Kidney tubule cell (primary cell): ENCODE measurements at regions not wholly inside any gene's neighbourhood (a gene's known extent, or its start where the extent isn't known, plus 50 kb on each side); places are given as distances from the start of the nearest gene placed in this dataset.

Experiments
- DNase-seq: peaks from one replicate; pipeline ENCODE4 v3.0.0-alpha.2; 2018; ENCODE audit warnings: low spot score

DNA sequence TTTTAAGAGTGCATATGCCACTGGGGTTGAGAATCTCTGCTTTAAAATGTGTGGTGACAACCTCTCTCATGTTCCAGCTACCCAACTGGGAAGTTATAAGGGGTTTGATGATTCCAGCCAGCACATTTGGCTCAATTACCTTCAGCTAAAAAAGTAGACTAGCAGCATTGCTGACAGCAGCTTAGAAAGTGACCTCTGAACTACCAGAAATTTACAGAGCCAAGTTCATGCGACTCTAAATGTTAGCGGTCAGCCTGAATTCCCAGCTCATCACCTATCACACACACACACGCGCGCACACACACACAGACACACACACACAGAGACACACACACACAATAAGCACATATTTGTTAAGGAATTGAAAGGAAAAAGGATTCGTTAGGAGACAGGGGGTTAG, 377.5 kb downstream of the TMEM167A start:
- no peak for DNase-seq

DNA sequence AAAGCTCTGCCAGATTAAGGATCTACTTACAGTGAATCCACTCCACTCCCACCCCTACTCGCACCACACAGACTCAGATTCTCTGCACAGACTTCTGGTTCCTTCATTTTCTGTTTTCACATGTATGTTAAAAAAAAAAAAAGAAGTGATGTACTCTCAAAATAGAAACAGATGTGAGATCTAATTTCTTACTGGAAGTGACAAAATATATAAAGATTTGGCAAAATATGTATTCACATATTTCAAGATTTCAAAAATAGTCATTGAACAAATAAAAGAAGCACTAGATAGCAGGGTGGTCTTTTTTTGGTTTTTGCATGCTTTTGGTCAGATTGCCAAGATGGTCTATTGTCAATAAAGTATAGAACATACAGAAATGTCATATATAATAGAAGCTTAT, 379.2 kb downstream of the TMEM167A start:
- DNase-seq = no peak

DNA sequence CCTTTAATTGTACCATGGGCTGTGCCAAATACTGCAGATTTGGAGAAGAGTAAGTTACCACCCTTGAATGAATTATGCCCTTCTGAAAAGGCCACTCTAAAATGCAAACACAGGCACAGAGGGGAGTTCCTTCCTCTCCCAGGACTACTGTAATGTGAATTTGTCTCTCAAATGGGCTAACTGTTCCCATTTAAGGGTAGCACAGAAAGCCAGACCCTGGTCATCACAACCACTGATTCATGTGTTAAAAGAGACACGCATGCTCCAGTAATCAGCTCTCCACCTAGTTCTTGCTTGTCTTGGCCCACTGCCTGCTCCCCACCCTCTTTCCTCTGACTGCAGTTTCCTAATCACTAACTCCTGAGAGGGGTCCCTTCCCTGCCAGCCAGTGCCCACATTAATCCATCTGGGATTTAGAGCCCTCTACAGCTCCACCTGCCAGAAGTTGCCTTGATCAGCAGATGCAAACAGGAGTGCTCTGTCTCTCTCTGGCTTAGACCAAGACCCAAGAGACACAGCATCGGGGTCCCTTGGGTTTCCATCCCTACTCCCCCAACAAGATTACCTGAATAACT, 382.4 kb downstream of the TMEM167A start:
- peak; percentile 9 for DNase-seq

GRCh38 chr5:82692826-82693225, 384.4 kb downstream of the TMEM167A start:
- no peak for DNase-seq

GRCh38 chr5:82684659-82685058, 392.5 kb downstream of the TMEM167A start:
- DNase-seq = no peak

DNA sequence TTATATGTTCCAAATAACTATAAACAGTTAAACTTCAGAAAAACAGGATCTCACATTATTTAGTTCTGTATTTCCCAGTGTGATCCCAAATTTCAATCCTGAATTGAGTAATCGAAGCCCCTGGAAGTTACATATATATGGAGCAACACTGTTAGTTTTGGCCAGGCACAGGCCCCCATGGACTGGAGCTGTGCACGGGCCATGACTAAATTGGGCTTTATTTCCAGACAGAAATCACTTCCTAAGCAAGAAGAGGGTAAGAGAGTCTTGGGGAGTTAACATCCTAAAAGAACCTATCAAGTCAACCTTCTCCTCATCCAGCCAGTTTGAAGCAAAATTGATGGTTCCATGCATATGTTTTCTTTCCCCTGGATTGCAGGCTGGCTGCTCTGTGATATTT, 393.0 kb downstream of the TMEM167A start:
- no peak for DNase-seq

DNA sequence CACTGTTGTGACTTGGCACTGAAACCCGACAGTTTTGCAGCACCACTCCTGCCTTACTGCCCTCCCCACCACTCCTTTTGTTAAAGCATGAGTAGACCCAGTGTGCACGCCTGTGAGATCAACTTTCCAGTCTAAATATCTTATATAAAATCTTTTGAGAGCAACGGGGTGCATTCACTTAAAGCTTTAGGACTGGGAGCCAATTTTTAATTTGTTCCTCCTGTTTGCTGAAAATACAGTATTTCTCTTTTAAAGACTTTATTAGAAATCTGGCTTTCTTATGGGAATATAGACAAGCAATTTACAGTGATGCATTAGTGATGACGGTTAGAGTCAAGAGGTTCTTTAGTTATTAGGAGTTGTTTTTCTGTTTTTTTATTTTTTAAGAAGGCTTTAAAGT, 397.5 kb downstream of the TMEM167A start:
- DNase-seq = no peak

- no peak for DNase-seq
Measured at GRCh38 chr5:82676661-82677060, 398.5 kb upstream of the RPS23 start.

GRCh38 chr5:82674671-82675070, 396.5 kb upstream of the RPS23 start:
- no peak for DNase-seq

GRCh38 chr5:82673057-82673809, 395.1 kb upstream of the RPS23 start:
- DNase-seq = peak; percentile 1

- DNase-seq = no peak
Measured at GRCh38 chr5:82670692-82671091, 392.5 kb upstream of the RPS23 start.

GRCh38 chr5:82669720-82670119, 391.6 kb upstream of the RPS23 start:
- DNase-seq = no peak

- DNase-seq = no peak
Measured at GRCh38 chr5:82666312-82666711, 388.2 kb upstream of the RPS23 start.

- no peak for DNase-seq
Measured at GRCh38 chr5:82664732-82665131, 386.6 kb upstream of the RPS23 start.

DNA sequence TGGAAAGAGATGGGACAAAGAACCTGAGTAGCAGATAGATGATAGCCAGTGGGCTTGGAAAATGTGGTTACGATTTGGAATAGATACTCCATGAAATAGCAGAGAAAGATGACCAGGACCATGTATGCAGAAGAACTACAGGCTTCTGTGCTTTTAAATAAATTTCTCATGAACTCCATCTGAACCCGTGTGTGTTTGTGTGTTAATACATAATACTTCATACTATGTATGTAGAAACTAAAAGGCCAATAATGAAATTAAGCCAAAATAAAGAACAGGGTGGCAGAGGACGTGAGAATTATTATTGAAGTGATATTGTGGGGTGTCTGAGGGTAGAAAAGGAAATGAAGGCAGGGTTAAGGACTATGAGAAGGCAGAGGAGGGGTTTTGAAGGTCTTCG, 385.1 kb upstream of the RPS23 start:
- DNase-seq = no peak

DNA sequence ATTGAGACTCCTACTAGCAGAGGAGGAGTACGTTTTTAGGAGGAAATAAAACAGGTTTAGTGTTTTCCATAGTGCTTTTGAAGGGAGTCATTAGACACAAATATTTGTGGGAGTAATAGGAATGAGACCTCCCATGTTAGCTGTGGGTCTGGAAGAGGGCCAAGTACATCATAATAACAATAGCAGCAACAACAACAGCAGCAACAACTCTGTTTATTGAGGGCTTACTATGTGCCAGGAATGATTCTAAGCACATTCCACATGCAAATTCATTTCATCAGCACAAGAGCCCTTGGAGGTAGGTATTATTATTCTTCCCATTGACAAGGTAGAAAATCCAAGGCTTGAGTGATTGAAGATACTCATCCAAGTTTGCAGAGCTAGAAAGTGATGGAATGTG, 384.2 kb upstream of the RPS23 start:
- no peak for DNase-seq

- no peak for DNase-seq
Measured at GRCh38 chr5:82661933-82662332, 383.8 kb upstream of the RPS23 start.

GRCh38 chr5:82661462-82661861, 383.3 kb upstream of the RPS23 start:
- no peak for DNase-seq

GRCh38 chr5:82659115-82659514, 381.0 kb upstream of the RPS23 start:
- DNase-seq = no peak

DNA sequence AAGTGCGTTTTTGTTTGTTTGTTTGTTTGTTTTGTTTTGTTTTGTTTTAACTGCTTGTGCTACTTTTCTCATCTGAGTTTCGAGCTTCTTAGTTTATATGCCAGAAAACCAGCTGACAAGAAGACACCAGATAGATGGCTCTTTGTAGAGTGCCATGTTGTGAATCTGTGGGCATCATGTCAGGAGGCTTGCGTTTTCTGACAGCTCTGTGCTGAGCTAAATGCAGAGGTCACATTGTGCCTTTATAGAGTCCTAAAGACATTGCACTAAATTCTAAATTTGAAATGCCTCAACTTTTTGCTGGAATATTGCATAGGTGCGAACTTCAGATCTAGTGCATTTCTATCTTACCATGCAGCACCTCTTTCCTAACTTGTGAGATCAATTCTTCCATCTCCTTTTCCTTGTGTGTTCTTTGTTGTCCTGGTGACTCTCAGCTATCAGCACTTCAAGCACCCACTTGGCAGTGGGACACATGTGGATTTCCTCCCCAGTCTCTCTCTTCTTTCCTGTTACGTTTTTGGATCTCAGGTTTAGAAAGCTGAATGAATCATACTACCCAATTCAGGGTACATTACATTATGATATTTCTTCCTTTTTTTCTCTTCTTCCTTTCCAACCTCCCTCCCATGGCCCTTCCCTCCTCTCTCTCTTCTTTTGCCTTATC, 379.0 kb upstream of the RPS23 start:
- no peak for DNase-seq

DNA sequence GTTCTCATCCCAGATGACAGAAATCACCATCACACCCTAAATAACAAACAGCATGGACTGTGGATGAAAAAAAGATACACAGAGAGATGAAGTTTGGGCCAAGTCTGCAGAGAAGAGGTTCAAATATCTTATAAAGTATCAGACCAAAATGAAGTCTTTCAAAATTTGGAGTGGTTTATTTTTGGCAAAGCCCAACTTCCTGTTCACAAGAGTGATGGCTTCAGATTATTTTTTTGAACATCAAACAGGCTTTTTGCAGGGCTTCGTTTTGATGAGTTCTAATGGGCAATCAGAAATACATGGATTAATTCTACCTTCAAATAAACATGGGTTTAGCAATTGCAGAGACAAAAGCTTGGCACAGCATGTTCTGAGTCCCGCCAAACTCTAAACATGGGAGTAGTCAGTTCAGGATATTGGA, 378.2 kb upstream of the RPS23 start:
- no peak for DNase-seq

DNA sequence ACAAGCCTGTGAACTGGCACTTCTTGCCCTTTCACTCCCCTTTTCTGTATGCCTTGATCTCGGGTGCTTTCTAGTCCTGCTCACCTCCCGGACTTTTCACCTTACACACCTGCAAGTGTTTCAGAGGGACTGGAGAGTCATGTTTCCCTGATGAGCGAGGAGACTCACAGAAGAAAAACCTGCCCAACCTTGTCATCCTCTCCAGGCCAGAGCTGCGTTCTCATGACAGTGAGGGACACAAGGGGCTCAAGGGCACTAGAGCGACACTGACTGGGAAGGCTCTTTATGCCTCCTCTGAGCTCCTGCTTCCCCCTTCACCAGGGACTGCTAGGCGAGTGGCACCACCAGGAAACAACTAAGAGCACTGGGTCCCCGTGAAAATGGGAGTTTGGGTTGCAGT, 376.9 kb upstream of the RPS23 start:
- no peak for DNase-seq

GRCh38 chr5:82649943-82650342, 371.8 kb upstream of the RPS23 start:
- DNase-seq = no peak

- no peak for DNase-seq
Measured at GRCh38 chr5:82644766-82645165, 366.6 kb upstream of the RPS23 start.
